H9 (cell line): ENCODE measurements at regions not wholly inside any gene's neighbourhood (a gene's known extent, or its start where the extent isn't known, plus 50 kb on each side); places are given as distances from the start of the nearest gene placed in this dataset.

Experiments used
- DNase-seq: peaks from one replicate; pipeline ENCODE4 v3.0.0-alpha.2; 2017
- H2AFZ ChIP-seq: one replicate; pipeline ENCODE4 v1.6.1; 2013; ENCODE audit warnings: mild to moderate bottlenecking, low read length, control low read depth, moderate library complexity
- H2AK5ac ChIP-seq: 2 replicates; pipeline ENCODE4 v1.6.1; 2013; ENCODE audit warnings: low read length, control low read depth, mixed read lengths; ENCODE audit not compliant: insufficient read length
- H2BK120ac ChIP-seq: one replicate; pipeline ENCODE4 v1.6.1; 2013; ENCODE audit warnings: low read depth, mild to moderate bottlenecking, low read length, control low read depth, inconsistent platforms; ENCODE audit not compliant: poor library complexity, severe bottlenecking
- H2BK12ac ChIP-seq: 2 replicates; pipeline ENCODE4 v1.6.1; 2013; ENCODE audit warnings: low read length, control low read depth, mixed read lengths, low read depth; ENCODE audit not compliant: insufficient read length
- H2BK15ac ChIP-seq: 2 replicates; pipeline ENCODE4 v1.6.1; 2013; ENCODE audit warnings: low read depth, low read length, control low read depth
- H2BK20ac ChIP-seq: one replicate; pipeline ENCODE4 v1.6.1; 2013; ENCODE audit warnings: low read depth, mild to moderate bottlenecking, low read length, control low read depth, inconsistent platforms; ENCODE audit not compliant: poor library complexity, severe bottlenecking
- H2BK5ac ChIP-seq: 2 replicates; pipeline ENCODE4 v1.6.1; 2013; ENCODE audit warnings: low read length, control low read depth, mixed read lengths; ENCODE audit not compliant: insufficient read length
- H3K14ac ChIP-seq: 2 replicates; pipeline ENCODE4 v1.6.1; 2013; ENCODE audit warnings: low read length, control low read depth; ENCODE audit not compliant: insufficient read depth
- H3K18ac ChIP-seq: 2 replicates; pipeline ENCODE4 v1.6.1; 2013; ENCODE audit warnings: low read depth, mild to moderate bottlenecking, mixed read lengths, low read length, control low read depth; ENCODE audit not compliant: insufficient read length
- H3K23ac ChIP-seq: 2 replicates; pipeline ENCODE4 v1.6.1; 2013; ENCODE audit warnings: low read length, control low read depth, mixed read lengths, low read depth; ENCODE audit not compliant: insufficient read length
- H3K23me2 ChIP-seq: 2 replicates; pipeline ENCODE4 v1.6.1; 2013; ENCODE audit warnings: low read depth, mild to moderate bottlenecking, mixed read lengths, low read length, control low read depth; ENCODE audit not compliant: insufficient read length, poor library complexity, severe bottlenecking
- H3K27ac ChIP-seq: 2 replicates; pipeline ENCODE4 v1.5.1; 2013; ENCODE audit warnings: low read length, control low read depth, mixed read lengths, low read depth; ENCODE audit not compliant: insufficient read length
- H3K27me3 ChIP-seq: 2 replicates; pipeline ENCODE4 v1.6.1; 2013; ENCODE audit warnings: low read length, control low read depth, inconsistent platforms; ENCODE audit not compliant: insufficient read depth
- H3K4ac ChIP-seq: 2 replicates; pipeline ENCODE4 v1.6.1; 2013; ENCODE audit warnings: low read depth, mild to moderate bottlenecking, control low read depth, inconsistent platforms, low read length, moderate library complexity
- H3K4me1 ChIP-seq: 2 replicates; pipeline ENCODE4 v1.6.1; 2013; ENCODE audit warnings: low read length, control low read depth, inconsistent platforms; ENCODE audit not compliant: insufficient read depth
- H3K4me2 ChIP-seq: 2 replicates; pipeline ENCODE4 v1.6.1; 2013; ENCODE audit warnings: low read length, control low read depth, mixed read lengths; ENCODE audit not compliant: insufficient read length, insufficient read depth
- H3K56ac ChIP-seq: 2 replicates; pipeline ENCODE4 v1.6.1; 2013; ENCODE audit warnings: low read depth, mild to moderate bottlenecking, mixed read lengths, low read length, control low read depth; ENCODE audit not compliant: insufficient read length
- H3K79me1 ChIP-seq: 2 replicates; pipeline ENCODE4 v1.6.1; 2013; ENCODE audit warnings: low read depth, mild to moderate bottlenecking, moderate library complexity, low read length, control low read depth, inconsistent platforms; ENCODE audit not compliant: insufficient read depth, poor library complexity, severe bottlenecking
- H3K79me2 ChIP-seq: 2 replicates; pipeline ENCODE4 v1.6.1; 2013; ENCODE audit warnings: low read length, control low read depth, inconsistent platforms; ENCODE audit not compliant: insufficient read depth
- H3K9ac ChIP-seq: 2 replicates; pipeline ENCODE4 v1.6.1; 2013; ENCODE audit warnings: low read length, control low read depth, mixed read lengths; ENCODE audit not compliant: insufficient read length; ENCODE audit errors: extremely low read depth
- H3K9me3 ChIP-seq: one replicate; pipeline ENCODE4 v1.6.1; 2013; ENCODE audit warnings: low read depth, low read length, inconsistent platforms; ENCODE audit not compliant: control insufficient read depth
- H3T11ph ChIP-seq: one replicate; pipeline ENCODE4 v1.6.1; 2013; ENCODE audit warnings: mild to moderate bottlenecking, low read length, control low read depth, inconsistent platforms
- H4K20me1 ChIP-seq: one replicate; pipeline ENCODE4 v1.6.1; 2013; ENCODE audit not compliant: control insufficient read depth, insufficient read length, insufficient read depth
- H4K5ac ChIP-seq: 2 replicates; pipeline ENCODE4 v1.6.1; 2013; ENCODE audit warnings: low read depth, mild to moderate bottlenecking, mixed read lengths, low read length, control low read depth; ENCODE audit not compliant: insufficient read length
- H4K8ac ChIP-seq: replicated peaks from 2 replicates; pipeline ENCODE4 v1.6.1; 2013; ENCODE audit warnings: low read length, control low read depth, mixed read lengths, low read depth; ENCODE audit not compliant: insufficient read length
- H4K91ac ChIP-seq: 2 replicates; pipeline ENCODE4 v1.6.1; 2013; ENCODE audit warnings: low read depth, mild to moderate bottlenecking, moderate library complexity, mixed read lengths, low read length, control low read depth; ENCODE audit not compliant: insufficient read length
- H3K27ac Mint-ChIP-seq, 3 experiments: 2 replicates in 2 of 3; 3 replicates in 1 of 3; pipeline ENCODE4 v1.8.0; 2020 to 2021; ENCODE audit warnings: mixed read lengths in 3 of 3, mild to moderate bottlenecking in 1 of 3, moderate library complexity in 1 of 3
- H3K27me3 Mint-ChIP-seq: 2 replicates; pipeline ENCODE4 v1.8.0; 2021; ENCODE audit warnings: low read depth, mild to moderate bottlenecking, moderate library complexity, mixed read lengths
- H3K36me3 Mint-ChIP-seq, 3 experiments: 2 replicates in 2 of 3; 3 replicates in 1 of 3; pipeline ENCODE4 v1.8.0; 2020 to 2021; ENCODE audit warnings: low read depth in 3 of 3, mixed read lengths in 3 of 3; ENCODE audit not compliant: insufficient read depth in 1 of 3
- H3K4me1 Mint-ChIP-seq, 2 experiments: 2 replicates each; pipeline ENCODE4 v1.8.0; 2020; ENCODE audit warnings: mixed read lengths in 2 of 2
- H3K4me3 Mint-ChIP-seq, 2 experiments: 2 replicates in 1 of 2; 3 replicates in 1 of 2; pipeline ENCODE4 v1.8.0; 2020 to 2021; ENCODE audit warnings: mild to moderate bottlenecking in 2 of 2, mixed read lengths in 2 of 2, moderate library complexity in 1 of 2
- H3K9me3 Mint-ChIP-seq, 2 experiments: 2 replicates in 1 of 2; 3 replicates in 1 of 2; pipeline ENCODE4 v1.8.0; 2020; ENCODE audit warnings: mild to moderate bottlenecking in 2 of 2, mixed read lengths in 2 of 2, moderate library complexity in 1 of 2
- WGBS: extraction: QIAGEN DNeasy Blood & Tissue Kit; methylation state at CpG from one replicate; pipeline ENCODE4 v1.1.7; 2013; ENCODE audit warnings: missing lambda C conversion rate, low lambda C conversion rate, mixed read lengths; ENCODE audit not compliant: insufficient read length; ENCODE audit errors: extremely low coverage; 5-methylcytosine and 5-hydroxymethylcytosine counted together
- TF ChIP-seq, protein P1 (sequence below): fragments of 200-600 bp; sonication (generic); conservative IDR thresholded peaks from 3 replicates; pipeline ENCODE4 v1.8.0; 2021; ENCODE audit warnings: antibody characterized with exemption, mild to moderate bottlenecking

GRCh38 chr13:31427151-31428100 lies 227.7 kb downstream of the B3GLCT start:
- no peak overlapping the region for H3K14ac ChIP-seq
- no CpG with 5 or more reads among the region's 4 CpGs for WGBS
- H3K18ac ChIP-seq: no peak overlapping the region
- H3K9ac ChIP-seq: no peak overlapping the region
- H3K23me2 ChIP-seq: no peaks in the 10 kb centered on the region
- H3K79me1 ChIP-seq: no peaks in the 10 kb centered on the region
- H2AK5ac ChIP-seq: no peak overlapping the region
- H3K56ac ChIP-seq: no peak overlapping the region
- Mint-ChIP-seq H3K9me3 (no peaks in the 10 kb centered on the region), H3K4me1 (peaks cover 4 to 5% of the 10 kb centered on the region in 2 experiments; a peak in 2 of 4 replicates), H3K27ac (no peak overlapping the region), H3K36me3 (no peaks in the 10 kb centered on the region), H3K4me3 (no peak overlapping the region), H3K27me3 (no peaks in the 10 kb centered on the region)
- H2BK120ac ChIP-seq: no peak overlapping the region
- no peak overlapping the region for H4K8ac ChIP-seq
- no peak overlapping the region for H2AFZ ChIP-seq
- no peaks in the 10 kb centered on the region for H4K20me1 ChIP-seq
- H2BK5ac ChIP-seq: no peak overlapping the region
- H3K23ac ChIP-seq: no peak overlapping the region
- no peak overlapping the region for H2BK20ac ChIP-seq
- H2BK12ac ChIP-seq: no peak overlapping the region
- no peaks in the 10 kb centered on the region for H3K27me3 ChIP-seq
- no peak overlapping the region for H3T11ph ChIP-seq
- H3K27ac ChIP-seq: no peak overlapping the region
- no peak overlapping the region for H3K4ac ChIP-seq
- no peaks in the 10 kb centered on the region for H3K79me2 ChIP-seq
- no peaks in the 10 kb centered on the region for H3K4me1 ChIP-seq
- no peak overlapping the region for H2BK15ac ChIP-seq
- H4K5ac ChIP-seq: no peak overlapping the region
- no peaks in the 10 kb centered on the region for H3K9me3 ChIP-seq
- no peak overlapping the region for H3K4me2 ChIP-seq
- TF ChIP-seq, protein P1, sequence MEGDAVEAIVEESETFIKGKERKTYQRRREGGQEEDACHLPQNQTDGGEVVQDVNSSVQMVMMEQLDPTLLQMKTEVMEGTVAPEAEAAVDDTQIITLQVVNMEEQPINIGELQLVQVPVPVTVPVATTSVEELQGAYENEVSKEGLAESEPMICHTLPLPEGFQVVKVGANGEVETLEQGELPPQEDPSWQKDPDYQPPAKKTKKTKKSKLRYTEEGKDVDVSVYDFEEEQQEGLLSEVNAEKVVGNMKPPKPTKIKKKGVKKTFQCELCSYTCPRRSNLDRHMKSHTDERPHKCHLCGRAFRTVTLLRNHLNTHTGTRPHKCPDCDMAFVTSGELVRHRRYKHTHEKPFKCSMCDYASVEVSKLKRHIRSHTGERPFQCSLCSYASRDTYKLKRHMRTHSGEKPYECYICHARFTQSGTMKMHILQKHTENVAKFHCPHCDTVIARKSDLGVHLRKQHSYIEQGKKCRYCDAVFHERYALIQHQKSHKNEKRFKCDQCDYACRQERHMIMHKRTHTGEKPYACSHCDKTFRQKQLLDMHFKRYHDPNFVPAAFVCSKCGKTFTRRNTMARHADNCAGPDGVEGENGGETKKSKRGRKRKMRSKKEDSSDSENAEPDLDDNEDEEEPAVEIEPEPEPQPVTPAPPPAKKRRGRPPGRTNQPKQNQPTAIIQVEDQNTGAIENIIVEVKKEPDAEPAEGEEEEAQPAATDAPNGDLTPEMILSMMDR: no peak
- H4K91ac ChIP-seq: no peak overlapping the region
- no peak for DNase-seq
